ENCODE measurements at regions not wholly inside any gene's neighbourhood (a gene's known extent, or its start where the extent isn't known, plus 50 kb on each side); places are given as distances from the start of the nearest gene placed in this dataset.

- no peak for TF ChIP-seq CTCF (conservative IDR thresholded peaks at IDR 0.05; ENCODE audit: low read depth, low read length)
- no peak for TF ChIP-seq EZH2 (IDR thresholded peaks at IDR 0.05; ENCODE audit: borderline replicate concordance, low read depth, low read length, poor library complexity, severe bottlenecking)
Measured at GRCh38 chr1:229097356-229097755, 173.6 kb upstream of the RAB4A start.
